SK-N-SH (cell line): ENCODE measurements at regions not wholly inside any gene's neighbourhood (a gene's known extent, or its start where the extent isn't known, plus 50 kb on each side); places are given as distances from the start of the nearest gene placed in this dataset.

ENCODE experiments used
- CTCF ChIA-PET: fragments of 300-600, 350-600 bp; formaldehyde crosslinking; extraction: SDS; loops from one replicate; lab custom pipeline; 2021; lab: Yijun Ruan, JAX
- POLR2A ChIA-PET: fragments of 350-600 bp; sonication (Branson Sonifier 250); formaldehyde crosslinking; extraction: SDS; loops from one replicate; lab custom pipeline; 2020; ENCODE audit warnings: antibody characterized with exemption, inconsistent platforms; lab: Yijun Ruan, JAX
- DNase-seq: peaks from one replicate; pipeline ENCODE4 v3.0.0; 2012
- H2AFZ ChIP-seq: fragments of 200-600 bp; sonication (generic); 2 replicates; pipeline ENCODE4 v1.8.1; 2016; ENCODE audit warnings: antibody characterized with exemption, mild to moderate bottlenecking, low read depth
- H3F3A ChIP-seq: fragments of 200-600 bp; sonication (generic); replicated peaks from 2 replicates; pipeline ENCODE3; 2016; ENCODE audit warnings: antibody characterized with exemption, mild to moderate bottlenecking; ENCODE audit not compliant: insufficient read depth
- H3K27ac ChIP-seq, 2 experiments: fragments of 200-500 bp in 1 of 2; fragments of 200-600 bp in 1 of 2; sonication (Bioruptor generic) in 1 of 2; sonication (generic), shearing (Covaris generic) in 1 of 2; 2 replicates each; pipeline versions ENCODE4 v1.5.1 to v1.6.1; 2014 to 2016; ENCODE audit warnings: low read depth in 2 of 2, inconsistent platforms in 1 of 2, low read length in 1 of 2, mild to moderate bottlenecking in 1 of 2, mixed read lengths in 1 of 2
- H3K27me3 ChIP-seq: fragments of 200-600 bp; sonication (generic), shearing (Covaris generic); 2 replicates; pipeline ENCODE4 v1.6.1; 2016; ENCODE audit warnings: mixed run types; ENCODE audit not compliant: insufficient read depth
- H3K36me3 ChIP-seq, 2 experiments: fragments of 200-500 bp in 1 of 2; fragments of 200-600 bp in 1 of 2; sonication (Bioruptor generic) in 1 of 2; sonication (generic) in 1 of 2; replicated peaks in 1 of 2; 2 replicates each; pipeline versions ENCODE3 to v1.5.1; 2014 to 2016; ENCODE audit warnings: low read length in 1 of 2, mild to moderate bottlenecking in 1 of 2; ENCODE audit not compliant: insufficient read depth in 2 of 2, control insufficient read depth in 1 of 2
- H3K4me1 ChIP-seq, 2 experiments: fragments of 200-500 bp in 1 of 2; fragments of 200-600 bp in 1 of 2; sonication (Bioruptor generic) in 1 of 2; sonication (generic), shearing (Covaris generic) in 1 of 2; 2 replicates each; pipeline versions ENCODE4 v1.5.1 to v1.6.1; 2014 to 2016; ENCODE audit warnings: low read depth in 1 of 2, low read length in 1 of 2, mixed run types in 1 of 2; ENCODE audit not compliant: insufficient read depth in 2 of 2, control insufficient read depth in 1 of 2
- H3K4me2 ChIP-seq: fragments of 200-600 bp; sonication (generic), shearing (Covaris generic); 2 replicates; pipeline ENCODE4 v1.6.1; 2017; ENCODE audit warnings: mixed run types
- H3K4me3 ChIP-seq, 2 experiments: fragments of 200-500 bp in 1 of 2; fragments of 200-600 bp in 1 of 2; sonication (Bioruptor generic) in 1 of 2; sonication (generic), shearing (Covaris generic) in 1 of 2; 2 replicates each; pipeline versions ENCODE4 v1.5.1 to v1.8.1; 2014 to 2016; ENCODE audit warnings: low read depth in 2 of 2, inconsistent platforms in 1 of 2, low read length in 1 of 2, mild to moderate bottlenecking in 1 of 2, mixed read lengths in 1 of 2, moderate library complexity in 1 of 2
- H3K79me2 ChIP-seq: fragments of 200-600 bp; sonication (generic); 2 replicates; pipeline ENCODE4 v1.8.1; 2017; ENCODE audit warnings: mild to moderate bottlenecking; ENCODE audit not compliant: insufficient read depth
- H3K9ac ChIP-seq: fragments of 200-600 bp; sonication (generic); 2 replicates; pipeline ENCODE4 v1.6.1; 2017; ENCODE audit warnings: mixed run types
- H3K9me2 ChIP-seq: fragments of 200-600 bp; sonication (generic); 2 replicates; pipeline ENCODE4 v1.6.1; 2017; ENCODE audit warnings: mixed run types
- H3K9me3 ChIP-seq: fragments of 200-600 bp; sonication (generic); 2 replicates; pipeline ENCODE4 v1.6.1; 2017; ENCODE audit warnings: mixed run types, mild to moderate bottlenecking, moderate library complexity
- H4K20me1 ChIP-seq: fragments of 200-600 bp; sonication (generic); 2 replicates; pipeline ENCODE4 v1.6.1; 2017; ENCODE audit warnings: mild to moderate bottlenecking, mixed run types; ENCODE audit not compliant: insufficient read depth
- CHD2 ChIP-seq: fragments of 150-350 bp; IDR thresholded peaks from 2 replicates; pipeline ENCODE4 v1.6.1; 2018; ENCODE audit warnings: low read length; ENCODE audit not compliant: partially characterized antibody
- EP300 ChIP-seq, 2 experiments: IDR thresholded peaks; 2 replicates each; pipeline versions ENCODE4 v1.4.0 to v1.6.1; 2012; ENCODE audit warnings: borderline replicate concordance in 1 of 2, low read depth in 1 of 2, low read length in 1 of 2
- GABPA ChIP-seq: IDR thresholded peaks from 2 replicates; pipeline ENCODE4 v1.4.0; 2012; ENCODE audit warnings: low read depth, mild to moderate bottlenecking
- JUND ChIP-seq: IDR thresholded peaks from 2 replicates; pipeline ENCODE4 v1.4.0; 2012
- MEF2A ChIP-seq: IDR thresholded peaks from 2 replicates; pipeline ENCODE4 v1.4.0; 2012; ENCODE audit warnings: low read depth, borderline replicate concordance
- NFIC ChIP-seq: IDR thresholded peaks from 2 replicates; pipeline ENCODE4 v1.4.0; 2012; ENCODE audit warnings: borderline replicate concordance
- RFX5 ChIP-seq: IDR thresholded peaks from 2 replicates; pipeline ENCODE4 v1.6.1; 2012; ENCODE audit warnings: mild to moderate bottlenecking, improper control_type of control experiment, low read length
- RXRA ChIP-seq: IDR thresholded peaks from 2 replicates; pipeline ENCODE4 v1.4.0; 2012; ENCODE audit warnings: low read depth, mild to moderate bottlenecking, borderline replicate concordance
- SMC3 ChIP-seq: IDR thresholded peaks from 2 replicates; pipeline ENCODE4 v1.6.1; 2012; ENCODE audit warnings: low read depth, low read length, improper control_type of control experiment
- TAF1 ChIP-seq: IDR thresholded peaks from 2 replicates; pipeline ENCODE4 v1.6.1; 2012; ENCODE audit warnings: low read depth, mild to moderate bottlenecking, low read length, moderate library complexity, borderline replicate concordance
- YY1 ChIP-seq: IDR thresholded peaks from 2 replicates; pipeline ENCODE4 v1.4.0; 2012; ENCODE audit warnings: low read depth, mild to moderate bottlenecking
- WGBS: methylation state at CpG from one replicate; pipeline ENCODE4 v1.1.6; 2017; ENCODE audit warnings: low lambda C conversion rate; 5-methylcytosine and 5-hydroxymethylcytosine counted together
- TF ChIP-seq, protein P1 (sequence below): IDR thresholded peaks from 2 replicates; pipeline ENCODE4 v1.4.0; 2012; ENCODE audit warnings: low read depth
- TF ChIP-seq, protein P2 (sequence below): IDR thresholded peaks from 2 replicates; pipeline ENCODE4 v1.6.1; 2012; ENCODE audit warnings: mild to moderate bottlenecking, low read depth, low read length, moderate library complexity
- TF ChIP-seq, protein P3 (sequence below): fragments of 150-350 bp; IDR thresholded peaks from 2 replicates; pipeline ENCODE4 v1.6.1; 2017; ENCODE audit warnings: antibody characterized with exemption, low read length, low read depth, borderline replicate concordance

DNA sequence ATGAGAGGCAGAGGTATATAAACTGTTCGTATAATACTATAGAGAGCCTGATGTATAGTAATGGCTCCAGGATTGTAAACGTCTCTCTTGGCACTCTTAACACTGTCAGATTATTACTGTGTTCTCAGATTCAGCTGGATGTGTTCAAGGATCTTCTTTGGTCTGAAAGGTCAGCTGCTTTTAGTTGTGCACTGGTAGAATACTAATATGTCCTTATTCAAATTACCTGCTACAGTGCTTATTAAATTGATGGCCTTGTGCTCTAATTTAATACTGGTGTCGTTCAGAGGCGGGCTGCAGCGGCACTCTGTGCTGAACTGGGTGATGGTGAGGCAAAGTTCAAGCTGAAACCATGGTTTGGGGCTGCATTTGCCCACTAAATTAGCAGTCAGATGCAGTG lies 216.7 kb upstream of the ARRDC3 start (continued):
- TF ChIP-seq EP300 (IDR thresholded peaks at IDR 0.05; ENCODE audit: borderline replicate concordance in 1 of 2, low read depth in 1 of 2, low read length in 1 of 2) (no peak), RXRA (no peak), RFX5 (no peak), TAF1 (no peak), YY1 (no peak)

DNA sequence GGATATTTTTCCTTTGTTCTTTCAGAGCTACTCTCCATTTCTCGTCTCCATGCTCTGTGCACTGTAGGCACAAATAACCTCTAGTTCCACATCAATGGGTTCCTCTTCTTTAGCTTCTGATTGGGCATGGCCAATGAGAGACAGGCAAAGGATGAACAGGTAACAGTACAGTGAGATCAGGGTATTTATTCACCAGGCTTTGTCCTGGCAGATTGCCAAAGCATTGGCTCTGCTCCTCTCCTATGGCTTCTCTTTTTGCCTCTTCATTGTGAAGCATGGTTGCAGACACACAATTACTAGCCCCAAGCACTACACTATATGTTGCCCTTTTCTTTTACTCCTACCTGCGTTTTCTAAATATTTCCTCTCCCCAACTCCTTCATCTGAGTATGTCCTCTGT lies 215.1 kb upstream of the ARRDC3 start:
- H3K9ac ChIP-seq = no peak overlapping the region
- ChIA-PET CTCF (no interaction called here), POLR2A (no interaction called here)
- no peak overlapping the region for H3K4me3 ChIP-seq
- TF ChIP-seq NFIC = no peak
- TF ChIP-seq MEF2A = no peak
- TF ChIP-seq, protein P1, sequence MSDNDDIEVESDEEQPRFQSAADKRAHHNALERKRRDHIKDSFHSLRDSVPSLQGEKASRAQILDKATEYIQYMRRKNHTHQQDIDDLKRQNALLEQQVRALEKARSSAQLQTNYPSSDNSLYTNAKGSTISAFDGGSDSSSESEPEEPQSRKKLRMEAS = no peak
- TF ChIP-seq RXRA = no peak
- no peak for TF ChIP-seq SMC3
- no peak for TF ChIP-seq JUND
- no peak for TF ChIP-seq TAF1
- TF ChIP-seq GABPA = no peak
- TF ChIP-seq, all 33 proteins: peak for 0
- WGBS = 53% methylated on average over 2 of the region's 2 CpGs
- Histone ChIP-seq H3K36me3 (no peaks in the 10 kb centered on the region), H3K79me2 (no peaks in the 10 kb centered on the region), H3K4me1 (peaks cover 0 to 2% of the 10 kb centered on the region in 2 experiments; a peak in 1 of 4 replicates), H3K9me3 (no peaks in the 10 kb centered on the region), H3K27ac (no peak overlapping the region), H4K20me1 (no peaks in the 10 kb centered on the region), H3F3A (no peaks in the 10 kb centered on the region), H3K27me3 (no peaks in the 10 kb centered on the region), H3K9me2 (0 out of 2 replicates have a peak, but pooled peaks cover 2% of the 10 kb centered on the region), H3K4me2 (no peak overlapping the region), H2AFZ (no peak overlapping the region)
- peak; percentile 1 for DNase-seq

DNA sequence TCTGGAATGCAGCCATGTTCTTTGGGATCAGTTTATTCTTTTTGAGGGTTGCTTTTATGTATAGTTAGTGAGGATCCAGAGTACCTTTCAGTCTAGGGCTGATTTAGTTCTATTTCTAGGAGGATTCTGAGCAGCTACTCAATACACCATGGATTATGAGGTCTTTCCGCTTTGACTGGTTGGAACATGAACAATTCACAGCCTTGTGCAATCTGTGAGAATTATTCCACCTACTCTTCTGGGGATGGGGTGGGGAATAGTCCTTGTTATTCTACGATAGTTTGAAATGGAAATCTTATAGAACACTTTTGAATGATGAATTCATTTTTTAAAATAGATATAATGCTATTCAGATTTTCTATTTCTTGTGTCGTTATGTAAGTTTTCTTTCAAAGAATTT lies 212.3 kb upstream of the ARRDC3 start:
- WGBS = 38% methylated on average over 3 of the region's 3 CpGs
- Histone ChIP-seq H3K4me2 (no peak overlapping the region), H3K9me2 (no peaks in the 10 kb centered on the region), H3F3A (no peaks in the 10 kb centered on the region), H4K20me1 (no peaks in the 10 kb centered on the region), H3K4me1 (peaks cover 0 to 2% of the 10 kb centered on the region in 2 experiments; a peak in 1 of 4 replicates), H2AFZ (no peak overlapping the region), H3K4me3 (no peak overlapping the region), H3K36me3 (no peaks in the 10 kb centered on the region), H3K9me3 (peaks cover 9% of the 10 kb centered on the region; the same call in 1 of the 2 replicates), H3K79me2 (no peaks in the 10 kb centered on the region), H3K27me3 (no peaks in the 10 kb centered on the region), H3K27ac (no peak overlapping the region)
- POLR2A ChIA-PET = no interaction called here
- no peak for DNase-seq
- CTCF ChIA-PET = no interaction called here
- TF ChIP-seq, protein P2, sequence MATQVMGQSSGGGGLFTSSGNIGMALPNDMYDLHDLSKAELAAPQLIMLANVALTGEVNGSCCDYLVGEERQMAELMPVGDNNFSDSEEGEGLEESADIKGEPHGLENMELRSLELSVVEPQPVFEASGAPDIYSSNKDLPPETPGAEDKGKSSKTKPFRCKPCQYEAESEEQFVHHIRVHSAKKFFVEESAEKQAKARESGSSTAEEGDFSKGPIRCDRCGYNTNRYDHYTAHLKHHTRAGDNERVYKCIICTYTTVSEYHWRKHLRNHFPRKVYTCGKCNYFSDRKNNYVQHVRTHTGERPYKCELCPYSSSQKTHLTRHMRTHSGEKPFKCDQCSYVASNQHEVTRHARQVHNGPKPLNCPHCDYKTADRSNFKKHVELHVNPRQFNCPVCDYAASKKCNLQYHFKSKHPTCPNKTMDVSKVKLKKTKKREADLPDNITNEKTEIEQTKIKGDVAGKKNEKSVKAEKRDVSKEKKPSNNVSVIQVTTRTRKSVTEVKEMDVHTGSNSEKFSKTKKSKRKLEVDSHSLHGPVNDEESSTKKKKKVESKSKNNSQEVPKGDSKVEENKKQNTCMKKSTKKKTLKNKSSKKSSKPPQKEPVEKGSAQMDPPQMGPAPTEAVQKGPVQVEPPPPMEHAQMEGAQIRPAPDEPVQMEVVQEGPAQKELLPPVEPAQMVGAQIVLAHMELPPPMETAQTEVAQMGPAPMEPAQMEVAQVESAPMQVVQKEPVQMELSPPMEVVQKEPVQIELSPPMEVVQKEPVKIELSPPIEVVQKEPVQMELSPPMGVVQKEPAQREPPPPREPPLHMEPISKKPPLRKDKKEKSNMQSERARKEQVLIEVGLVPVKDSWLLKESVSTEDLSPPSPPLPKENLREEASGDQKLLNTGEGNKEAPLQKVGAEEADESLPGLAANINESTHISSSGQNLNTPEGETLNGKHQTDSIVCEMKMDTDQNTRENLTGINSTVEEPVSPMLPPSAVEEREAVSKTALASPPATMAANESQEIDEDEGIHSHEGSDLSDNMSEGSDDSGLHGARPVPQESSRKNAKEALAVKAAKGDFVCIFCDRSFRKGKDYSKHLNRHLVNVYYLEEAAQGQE = no peak
- TF ChIP-seq, protein P3, sequence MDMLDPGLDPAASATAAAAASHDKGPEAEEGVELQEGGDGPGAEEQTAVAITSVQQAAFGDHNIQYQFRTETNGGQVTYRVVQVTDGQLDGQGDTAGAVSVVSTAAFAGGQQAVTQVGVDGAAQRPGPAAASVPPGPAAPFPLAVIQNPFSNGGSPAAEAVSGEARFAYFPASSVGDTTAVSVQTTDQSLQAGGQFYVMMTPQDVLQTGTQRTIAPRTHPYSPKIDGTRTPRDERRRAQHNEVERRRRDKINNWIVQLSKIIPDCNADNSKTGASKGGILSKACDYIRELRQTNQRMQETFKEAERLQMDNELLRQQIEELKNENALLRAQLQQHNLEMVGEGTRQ = no peak
- no peak for TF ChIP-seq MEF2A
- no peak for TF ChIP-seq NFIC
- no peak for TF ChIP-seq CHD2
- no peak for TF ChIP-seq TAF1
- TF ChIP-seq, all 33 proteins: peak for 0
- H3K9ac ChIP-seq = no peak overlapping the region
